ENCODE measurements at regions not wholly inside any gene's neighbourhood (a gene's known extent, or its start where the extent isn't known, plus 50 kb on each side); places are given as distances from the start of the nearest gene placed in this dataset.
"Not testable (repeated sequence)": the region's sequence is repeated elsewhere in the genome, so short reads cannot be mapped to it uniquely, and the experiment has no call there.

DNA sequence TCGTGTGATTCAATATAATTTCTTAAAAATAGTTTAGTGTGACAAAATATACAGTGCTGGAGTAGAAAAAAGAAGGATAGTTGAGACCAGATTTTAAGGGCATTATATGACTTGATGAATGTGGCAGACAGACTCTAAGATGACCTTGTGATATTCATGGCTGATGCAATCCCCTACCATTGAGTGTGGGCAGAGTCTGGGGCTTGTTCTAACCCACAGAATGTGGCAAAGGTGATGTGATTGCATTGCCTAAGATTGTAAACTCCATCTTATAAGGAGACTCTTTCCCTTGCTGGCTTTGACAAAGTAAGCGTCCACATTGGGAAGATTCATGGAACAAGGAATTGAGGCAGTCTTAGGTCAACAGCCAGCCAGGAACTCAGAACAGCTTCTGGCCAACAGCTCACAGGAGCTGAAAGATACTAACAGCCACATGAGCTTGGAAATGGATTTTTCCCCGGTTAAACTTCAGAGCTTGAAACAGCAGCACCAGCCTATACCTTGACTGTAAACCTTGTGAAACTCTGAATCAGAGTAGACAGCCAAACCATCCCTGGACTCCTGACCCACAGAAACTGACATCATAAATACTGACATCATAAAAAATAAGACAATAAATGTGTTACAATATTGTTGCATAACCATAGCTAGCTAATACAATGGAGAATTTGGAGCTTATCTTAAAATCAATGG lies 864.5 kb downstream of the TTLL7 start:
- not testable (repeated sequence) for DNase-seq (ENCODE audit: low read depth); H3K4me3 ChIP-seq (ENCODE audit: low read length)

DNA sequence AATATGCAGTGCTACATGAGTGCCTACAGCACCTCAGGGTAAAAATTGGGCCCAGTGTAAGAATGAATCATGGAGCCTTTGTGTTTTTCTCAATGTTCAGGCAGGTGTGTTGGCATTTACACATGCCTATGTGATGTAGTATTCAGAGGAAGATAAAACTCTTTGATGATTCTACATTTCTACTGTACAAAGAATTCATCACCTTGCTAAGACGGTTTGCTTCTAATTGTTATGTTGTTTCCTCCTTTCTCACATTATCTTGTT lies 867.3 kb downstream of the TTLL7 start:
- TF ChIP-seq, protein P1, sequence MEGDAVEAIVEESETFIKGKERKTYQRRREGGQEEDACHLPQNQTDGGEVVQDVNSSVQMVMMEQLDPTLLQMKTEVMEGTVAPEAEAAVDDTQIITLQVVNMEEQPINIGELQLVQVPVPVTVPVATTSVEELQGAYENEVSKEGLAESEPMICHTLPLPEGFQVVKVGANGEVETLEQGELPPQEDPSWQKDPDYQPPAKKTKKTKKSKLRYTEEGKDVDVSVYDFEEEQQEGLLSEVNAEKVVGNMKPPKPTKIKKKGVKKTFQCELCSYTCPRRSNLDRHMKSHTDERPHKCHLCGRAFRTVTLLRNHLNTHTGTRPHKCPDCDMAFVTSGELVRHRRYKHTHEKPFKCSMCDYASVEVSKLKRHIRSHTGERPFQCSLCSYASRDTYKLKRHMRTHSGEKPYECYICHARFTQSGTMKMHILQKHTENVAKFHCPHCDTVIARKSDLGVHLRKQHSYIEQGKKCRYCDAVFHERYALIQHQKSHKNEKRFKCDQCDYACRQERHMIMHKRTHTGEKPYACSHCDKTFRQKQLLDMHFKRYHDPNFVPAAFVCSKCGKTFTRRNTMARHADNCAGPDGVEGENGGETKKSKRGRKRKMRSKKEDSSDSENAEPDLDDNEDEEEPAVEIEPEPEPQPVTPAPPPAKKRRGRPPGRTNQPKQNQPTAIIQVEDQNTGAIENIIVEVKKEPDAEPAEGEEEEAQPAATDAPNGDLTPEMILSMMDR (conservative IDR thresholded peaks at IDR 0.05; ENCODE audit: low read depth, low read length): no peak
- DNase-seq (ENCODE audit: low read depth): no peak
- no peak overlapping the region for H3K4me3 ChIP-seq (ENCODE audit: low read length)

DNA sequence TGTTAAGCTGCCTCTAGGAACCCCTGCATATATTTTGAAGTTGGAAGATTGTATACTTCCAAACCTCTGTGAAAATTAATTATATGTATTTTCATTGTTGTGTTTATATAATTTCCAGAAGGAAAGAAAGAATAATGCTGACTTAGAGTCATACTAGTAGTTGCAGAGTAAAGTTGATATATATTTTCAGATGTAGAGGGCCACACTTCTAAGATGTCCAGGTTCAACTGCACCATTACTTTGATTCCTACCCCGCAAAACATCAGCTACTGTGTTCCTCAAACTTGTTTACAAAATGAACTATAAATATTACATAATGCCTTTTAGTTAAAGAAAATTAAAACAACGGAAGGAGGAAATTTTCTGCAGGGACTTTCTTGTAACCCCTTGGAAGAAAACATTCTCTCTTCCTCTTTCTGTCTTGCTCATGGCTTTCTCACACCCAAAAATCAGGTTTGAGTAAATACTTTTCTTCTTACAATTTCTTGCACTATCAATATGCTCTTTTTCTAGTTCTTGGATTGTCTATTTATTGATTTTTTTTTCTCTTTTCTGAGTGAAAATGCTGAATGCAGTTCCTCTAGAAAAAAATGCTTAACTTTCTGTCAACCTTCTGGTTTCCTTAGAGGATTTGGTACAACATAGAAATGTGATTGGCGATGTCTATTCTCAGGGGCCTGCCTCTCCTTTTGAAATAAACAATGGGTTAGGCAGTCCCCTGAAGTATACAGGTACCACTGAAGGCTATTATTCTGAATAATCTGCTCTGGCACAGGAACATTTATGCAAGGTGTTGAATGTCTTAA lies 867.8 kb downstream of the TTLL7 start:
- H3K4me3 ChIP-seq (ENCODE audit: low read length): no peak overlapping the region
- no peak for DNase-seq (ENCODE audit: low read depth)
- TF ChIP-seq, protein P1 (conservative IDR thresholded peaks at IDR 0.05; ENCODE audit: low read depth, low read length): no peak

DNA sequence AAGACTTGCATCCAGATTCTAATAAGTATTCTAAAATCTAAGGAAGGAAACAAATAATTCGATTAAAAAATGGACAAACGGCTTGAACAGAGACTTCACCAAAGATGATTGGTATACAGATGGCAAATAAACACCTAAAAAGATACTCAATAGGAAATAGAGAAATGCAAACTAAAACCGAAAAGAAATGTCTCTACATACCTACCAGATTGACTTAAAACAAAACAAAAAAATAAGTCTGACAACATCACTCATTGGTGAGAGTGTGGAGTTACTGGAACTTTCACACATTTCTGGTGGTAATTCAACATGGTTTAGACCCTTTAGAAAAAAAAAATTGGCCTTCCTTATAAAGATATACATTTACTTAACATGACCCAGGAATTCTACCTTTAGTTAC lies 869.8 kb downstream of the TTLL7 start:
- TF ChIP-seq, protein P1 (conservative IDR thresholded peaks at IDR 0.05; ENCODE audit: low read depth, low read length): no peak
- DNase-seq (ENCODE audit: low read depth): no peak

DNA sequence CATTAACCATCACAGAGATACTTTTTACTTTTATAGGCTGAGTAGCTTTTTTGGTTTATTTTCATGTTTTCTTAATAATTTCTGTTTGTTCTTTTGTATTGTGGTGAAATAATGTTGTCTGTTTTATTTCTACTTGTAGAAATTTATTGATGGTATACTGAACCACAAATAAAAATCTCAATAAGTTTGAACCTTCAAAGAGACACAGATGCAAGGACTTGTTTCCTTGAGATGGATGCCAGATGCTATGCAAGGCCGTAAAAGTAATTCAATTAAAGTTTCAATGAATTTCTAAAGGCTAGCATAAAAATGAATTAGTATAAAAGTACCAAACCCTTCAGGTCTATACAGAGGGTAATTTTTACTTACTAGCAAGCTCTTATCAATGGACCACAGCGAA lies 873.5 kb downstream of the TTLL7 start:
- no peak for DNase-seq (ENCODE audit: low read depth)
- TF ChIP-seq, protein P1 (conservative IDR thresholded peaks at IDR 0.05; ENCODE audit: low read depth, low read length): no peak
- H3K4me3 ChIP-seq (ENCODE audit: low read length): no peak overlapping the region

More for the DNA sequence above, 869.8 kb downstream of the TTLL7 start:
- no peak overlapping the region for H3K4me3 ChIP-seq (ENCODE audit: low read length)

DNA sequence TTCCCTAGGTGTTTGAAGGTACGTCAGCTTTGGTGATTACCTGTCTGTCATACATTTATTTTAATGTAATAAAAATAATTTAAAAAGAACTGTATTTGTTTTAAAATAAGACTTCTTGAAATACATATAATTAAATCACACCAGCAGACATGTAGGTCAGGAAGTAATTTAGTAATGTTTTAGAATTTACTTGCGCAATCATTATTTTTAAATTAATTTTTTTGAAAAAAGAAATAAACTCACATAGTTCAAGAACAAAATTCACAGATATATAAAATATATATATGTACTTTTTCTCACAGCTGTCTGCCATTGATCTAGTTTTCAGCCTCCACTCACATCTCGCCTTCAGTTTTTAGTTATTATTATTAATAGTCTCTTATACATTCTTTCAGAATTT lies 875.9 kb downstream of the TTLL7 start:
- H3K4me3 ChIP-seq (ENCODE audit: low read length): no peak overlapping the region
- TF ChIP-seq, protein P1 (conservative IDR thresholded peaks at IDR 0.05; ENCODE audit: low read depth, low read length): no peak
- no peak for DNase-seq (ENCODE audit: low read depth)

DNA sequence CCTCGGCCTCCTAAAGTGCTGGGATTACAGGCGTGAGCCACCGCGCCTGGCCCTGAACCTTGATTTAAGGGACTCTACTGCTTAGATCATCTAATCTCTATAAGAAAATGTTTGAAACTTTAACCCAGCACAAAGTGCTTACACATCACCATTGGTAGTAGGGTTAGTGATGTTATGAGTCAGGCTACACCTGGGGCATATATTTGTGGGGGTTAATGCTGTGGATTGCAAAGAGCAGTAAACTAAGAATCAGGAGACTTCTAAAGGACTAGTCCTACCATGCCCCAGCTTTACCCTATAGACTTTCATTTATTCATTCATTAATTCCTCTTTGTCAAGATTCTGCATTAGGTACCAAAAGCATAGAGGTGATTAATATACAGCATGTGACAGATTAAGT lies 880.5 kb downstream of the TTLL7 start:
- no peak overlapping the region for H3K4me3 ChIP-seq (ENCODE audit: low read length)
- TF ChIP-seq, protein P1 (conservative IDR thresholded peaks at IDR 0.05; ENCODE audit: low read depth, low read length): no peak
- DNase-seq (ENCODE audit: low read depth): no peak

DNA sequence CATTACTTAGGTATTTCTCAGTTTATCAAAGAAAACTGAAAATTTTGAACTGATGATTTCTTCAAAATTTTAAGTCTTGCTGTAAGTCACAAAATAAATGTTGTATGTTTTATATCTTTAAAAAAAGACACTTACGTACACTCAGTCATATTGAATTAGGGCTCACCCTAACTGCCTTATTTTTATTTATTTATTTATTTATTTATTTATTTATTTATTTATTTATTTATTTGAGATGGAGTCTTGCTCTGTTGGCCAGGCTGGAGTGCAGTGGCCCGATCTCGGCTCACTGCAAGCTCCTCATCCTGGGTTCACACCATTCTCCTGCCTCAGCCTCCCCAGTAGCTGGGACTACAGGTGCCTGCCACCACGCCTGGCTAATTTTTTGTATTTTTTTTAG lies 881.9 kb downstream of the TTLL7 start:
- DNase-seq (ENCODE audit: low read depth); H3K4me3 ChIP-seq (ENCODE audit: low read length): not testable (repeated sequence)

Data from retinal pigment epithelial cell (primary cell).